Keratinocyte (primary cell): ENCODE measurements at regions not wholly inside any gene's neighbourhood (a gene's known extent, or its start where the extent isn't known, plus 50 kb on each side); places are given as distances from the start of the nearest gene placed in this dataset.

Experiments used
- DNase-seq: peaks from one replicate; pipeline ENCODE4 v3.0.0-alpha.2; 2011; ENCODE audit warnings: low read depth, missing footprints, low spot score
- FAIRE-seq: peaks from 2 replicates; lab custom pipeline; 2011; peaks lifted over from hg19 to GRCh38; lab: Jason Lieb, UNC
- H2AFZ ChIP-seq: 2 replicates; pipeline ENCODE4 v1.6.0; 2012; ENCODE audit warnings: low read length, control low read depth, inconsistent platforms; ENCODE audit not compliant: control insufficient read depth
- H3K27ac ChIP-seq: 2 replicates; pipeline ENCODE4 v1.5.1; 2011; ENCODE audit warnings: low read length; ENCODE audit not compliant: control insufficient read depth, insufficient read depth
- H3K27me3 ChIP-seq: 3 replicates; pipeline ENCODE4 v1.6.0; 2011; ENCODE audit warnings: low read length; ENCODE audit not compliant: control insufficient read depth, insufficient read depth; ENCODE audit errors: extremely low read depth
- H3K36me3 ChIP-seq, 2 experiments: 2 replicates in 1 of 2; 3 replicates in 1 of 2; pipeline ENCODE4 v1.5.1; 2011; ENCODE audit warnings: low read length in 2 of 2, mild to moderate bottlenecking in 1 of 2; ENCODE audit not compliant: control insufficient read depth in 2 of 2, insufficient read depth in 2 of 2; ENCODE audit errors: extremely low read depth in 1 of 2
- H3K4me1 ChIP-seq: 3 replicates; pipeline ENCODE4 v1.5.1; 2011; ENCODE audit warnings: low read length; ENCODE audit not compliant: control insufficient read depth, insufficient read depth; ENCODE audit errors: extremely low read depth
- H3K4me2 ChIP-seq: 3 replicates; pipeline ENCODE4 v1.6.0; 2011; ENCODE audit warnings: low read depth, low read length; ENCODE audit not compliant: control insufficient read depth, insufficient read depth; ENCODE audit errors: extremely low read depth
- H3K4me3 ChIP-seq, 3 experiments: fragments of 200-600 bp in 1 of 3; sonication (generic) in 1 of 3; 2 replicates in 2 of 3; 3 replicates in 1 of 3; pipeline ENCODE4 v1.5.1; 2011 to 2016; ENCODE audit warnings: low read length in 3 of 3, mild to moderate bottlenecking in 3 of 3, control low read depth in 2 of 3, inconsistent platforms in 1 of 3, low read depth in 1 of 3, mixed read lengths in 1 of 3, mixed run types in 1 of 3, moderate library complexity in 1 of 3; ENCODE audit not compliant: control insufficient read depth in 2 of 3, insufficient read depth in 2 of 3; ENCODE audit errors: extremely low read depth in 1 of 3
- H3K79me2 ChIP-seq: 2 replicates; pipeline ENCODE4 v1.6.0; 2012; ENCODE audit warnings: low read length; ENCODE audit not compliant: control insufficient read depth, insufficient read depth
- H3K9ac ChIP-seq: 3 replicates; pipeline ENCODE4 v1.6.0; 2011; ENCODE audit warnings: low read length; ENCODE audit not compliant: control insufficient read depth, insufficient read depth; ENCODE audit errors: extremely low read depth
- H3K9me1 ChIP-seq: 3 replicates; pipeline ENCODE4 v1.6.0; 2011; ENCODE audit warnings: low read length; ENCODE audit not compliant: control insufficient read depth, insufficient read depth; ENCODE audit errors: extremely low read depth
- H3K9me3 ChIP-seq: 2 replicates; pipeline ENCODE4 v1.5.1; 2012; ENCODE audit warnings: low read depth, low read length; ENCODE audit not compliant: control insufficient read depth
- H4K20me1 ChIP-seq: 3 replicates; pipeline ENCODE4 v1.6.0; 2011; ENCODE audit warnings: low read length; ENCODE audit not compliant: control insufficient read depth, insufficient read depth; ENCODE audit errors: extremely low read depth
- CTCF ChIP-seq, 3 experiments: IDR thresholded peaks in 1 of 3; conservative IDR thresholded peaks in 1 of 3; optimal IDR thresholded peaks in 1 of 3; 2 replicates in 2 of 3; 3 replicates in 1 of 3; pipeline versions ENCODE3 to v1.5.1; 2011; ENCODE audit warnings: low read length in 3 of 3, mild to moderate bottlenecking in 3 of 3, moderate library complexity in 2 of 3, control low read depth in 1 of 3, inconsistent platforms in 1 of 3; ENCODE audit not compliant: insufficient read depth in 2 of 3; ENCODE audit errors: extremely low read depth in 1 of 3
- EZH2 ChIP-seq: IDR thresholded peaks from one replicate; pipeline ENCODE4 v1.6.1; 2012; ENCODE audit warnings: inconsistent platforms, mild to moderate bottlenecking, low read length, moderate library complexity
- dilution Hi-C: fragments of 300-500 bp; cut with MboI; formaldehyde crosslinking; loops from one replicate; pipeline ENCODE4 v1.7.0; 2020; ENCODE audit warnings: low sequenced_read_pairs; ENCODE audit not compliant: extremely low pct_ligation_motif_present

- FAIRE-seq, result no peak
- H3K4me1 ChIP-seq, result no peaks in the 10 kb centered on the region
- no peaks in the 10 kb centered on the region for H3K9me1 ChIP-seq
- no peaks in the 10 kb centered on the region for H3K79me2 ChIP-seq
- no peak overlapping the region for H3K27ac ChIP-seq
- no peaks in the 10 kb centered on the region for H3K9me3 ChIP-seq
- H2AFZ ChIP-seq, result no peak overlapping the region
- peaks cover 3% of the 10 kb centered on the region for H3K27me3 ChIP-seq
- TF ChIP-seq EZH2 (no peak), CTCF (optimal IDR thresholded peaks at IDR 0.05 in 1 of 3, IDR thresholded peaks at IDR 0.05 in 1 of 3, conservative IDR thresholded peaks at IDR 0.05 in 1 of 3; ENCODE audit: extremely low read depth in 1 of 3, insufficient read depth in 2 of 3, low read length in 3 of 3) (no peak)
- dilution Hi-C loops, result no loop called here
- H4K20me1 ChIP-seq, result no peaks in the 10 kb centered on the region
- H3K36me3 ChIP-seq, result no peaks in the 10 kb centered on the region
- no peak for DNase-seq
- no peak overlapping the region for H3K4me2 ChIP-seq
- H3K4me3 ChIP-seq, result no peak overlapping the region
- H3K9ac ChIP-seq, result no peak overlapping the region
These were observed 497.5 kb upstream of the SALL1 start for GRCh38 chr16:51648526-51648925.

- TF ChIP-seq EZH2 (no peak), CTCF (optimal IDR thresholded peaks at IDR 0.05 in 1 of 3, IDR thresholded peaks at IDR 0.05 in 1 of 3, conservative IDR thresholded peaks at IDR 0.05 in 1 of 3; ENCODE audit: extremely low read depth in 1 of 3, insufficient read depth in 2 of 3, low read length in 3 of 3) (no peak)
- H3K4me3 ChIP-seq, result no peak overlapping the region
- H3K9ac ChIP-seq, result no peak overlapping the region
- FAIRE-seq (no peak), DNase-seq (no peak)
- peaks cover 24% of the 10 kb centered on the region for H3K4me1 ChIP-seq
- no peaks in the 10 kb centered on the region for H3K79me2 ChIP-seq
- H3K36me3 ChIP-seq, result no peaks in the 10 kb centered on the region
- dilution Hi-C loops, result no loop called here
- H4K20me1 ChIP-seq, result no peaks in the 10 kb centered on the region
- no peak overlapping the region for H3K27ac ChIP-seq
- H3K9me1 ChIP-seq, result no peaks in the 10 kb centered on the region
- H3K27me3 ChIP-seq, result no peaks in the 10 kb centered on the region
- no peak overlapping the region for H3K4me2 ChIP-seq
- no peak overlapping the region for H2AFZ ChIP-seq
- no peaks in the 10 kb centered on the region for H3K9me3 ChIP-seq
These were observed 490.2 kb upstream of the SALL1 start for GRCh38 chr16:51641191-51641765.
